K562 (cell line): ENCODE measurements at regions not wholly inside any gene's neighbourhood (a gene's known extent, or its start where the extent isn't known, plus 50 kb on each side); places are given as distances from the start of the nearest gene placed in this dataset.

Experiments used
- ATAC-seq: fragments of 200-7000 bp; cut with Tn5 transposase; 3 replicates; pipeline ENCODE4 v1.9.1; 2020; ENCODE audit warnings: moderate library complexity
- BruUV-seq: library from RNA; stranded (reverse); fragments of 400-500 nt; replicated peaks from 2 replicates; lab custom pipeline; 2021; lab: Mats Ljungman, UMichigan
- CTCF ChIA-PET: fragments of 300-600 bp; formaldehyde crosslinking; extraction: SDS; loops from one replicate; lab custom pipeline; 2021; ENCODE audit warnings: low intra/inter-chr PET ratio; lab: Yijun Ruan, JAX
- POLR2A ChIA-PET: fragments of 300-600, 350-650 bp; sonication (Branson Sonifier 250); formaldehyde crosslinking; extraction: SDS; loops from one replicate; lab custom pipeline; 2021; ENCODE audit warnings: antibody characterized with exemption, inconsistent platforms; lab: Yijun Ruan, JAX
- DNase-seq, 4 experiments: peaks; one replicate each; pipeline versions ENCODE4 v3.0.0 to v3.0.0-alpha.2; 2011 to 2018; ENCODE audit warnings: low spot score in 3 of 4, mixed read lengths in 3 of 4; ENCODE audit errors: extremely low read depth in 1 of 4
- FAIRE-seq: peaks from 2 replicates; lab custom pipeline; 2011; peaks lifted over from hg19 to GRCh38; lab: Jason Lieb, UNC
- H2AFZ ChIP-seq: 2 replicates; pipeline ENCODE4 v1.6.0; 2011; ENCODE audit warnings: low read depth, low read length, control low read depth, inconsistent platforms
- H3K27ac ChIP-seq: fragments of 200-600 bp; 3 replicates; pipeline ENCODE4 v1.8.0; 2011; ENCODE audit warnings: low read depth, mild to moderate bottlenecking, control low read depth, inconsistent platforms, low read length, moderate library complexity, mixed read lengths; ENCODE audit errors: extremely low read depth
- H3K27me3 ChIP-seq, 2 experiments: fragments of 300-600 bp in 1 of 2; 2 replicates in 1 of 2; 3 replicates in 1 of 2; pipeline versions ENCODE4 v1.6.0 to v1.8.0; 2011; ENCODE audit warnings: inconsistent platforms in 2 of 2, low read length in 2 of 2, mild to moderate bottlenecking in 1 of 2, mixed read lengths in 1 of 2, moderate library complexity in 1 of 2; ENCODE audit not compliant: control insufficient read depth in 2 of 2, insufficient read depth in 2 of 2
- H3K36me3 ChIP-seq: fragments of 300-600 bp; 3 replicates; pipeline ENCODE4 v1.8.0; 2011; ENCODE audit warnings: mild to moderate bottlenecking, low read length, inconsistent platforms; ENCODE audit not compliant: control insufficient read depth, insufficient read depth
- H3K4me1 ChIP-seq, 2 experiments: fragments of 200-600 bp in 1 of 2; replicated peaks in 1 of 2; 2 replicates in 1 of 2; 3 replicates in 1 of 2; pipeline versions ENCODE4 v1.5.1 to v1.8.0; 2011; ENCODE audit warnings: inconsistent platforms in 2 of 2, low read length in 2 of 2, mild to moderate bottlenecking in 1 of 2, mixed read lengths in 1 of 2, moderate library complexity in 1 of 2; ENCODE audit not compliant: control insufficient read depth in 2 of 2, insufficient read depth in 2 of 2
- H3K4me2 ChIP-seq: 2 replicates; pipeline ENCODE4 v1.6.1; 2011; ENCODE audit warnings: low read length, control low read depth, inconsistent platforms, mixed read lengths; ENCODE audit not compliant: insufficient read depth
- H3K4me3 ChIP-seq: fragments of 200-600 bp; sonication (generic), shearing (Covaris generic); 2 replicates; pipeline ENCODE4 v1.5.1; 2016; ENCODE audit warnings: control low read depth, inconsistent platforms
- H3K79me2 ChIP-seq: fragments of 200-600 bp; 3 replicates; pipeline ENCODE4 v1.8.0; 2011; ENCODE audit warnings: low read length, inconsistent platforms; ENCODE audit not compliant: control insufficient read depth, insufficient read depth
- H3K9ac ChIP-seq, 2 experiments: 2 replicates each; pipeline versions ENCODE4 v1.6.0 to v1.6.1; 2011; ENCODE audit warnings: low read depth in 2 of 2, low read length in 2 of 2, control low read depth in 1 of 2, inconsistent platforms in 1 of 2, mild to moderate bottlenecking in 1 of 2, mixed read lengths in 1 of 2; ENCODE audit not compliant: insufficient read depth in 1 of 2
- H3K9me1 ChIP-seq: one replicate; pipeline ENCODE4 v1.6.0; 2011; ENCODE audit warnings: inconsistent platforms, mild to moderate bottlenecking, low read length, moderate library complexity; ENCODE audit not compliant: control insufficient read depth, insufficient read depth
- H3K9me3 ChIP-seq: replicated peaks from 2 replicates; pipeline ENCODE4 v1.5.1; 2011; ENCODE audit warnings: low read depth, low read length, inconsistent platforms; ENCODE audit not compliant: control insufficient read depth, insufficient read depth
- H4K20me1 ChIP-seq: replicated peaks from 2 replicates; pipeline ENCODE4 v1.6.1; 2011; ENCODE audit warnings: low read length, inconsistent platforms, mixed read lengths; ENCODE audit not compliant: control insufficient read depth, insufficient read depth
- E2F8 ChIP-seq: fragments of 450-650 bp; IDR thresholded peaks from 2 replicates; pipeline ENCODE4 v1.7.1; 2018; ENCODE audit warnings: mild to moderate bottlenecking, low read depth; ENCODE audit not compliant: partially characterized antibody
- RAD51 ChIP-seq: fragments of 450-650 bp; IDR thresholded peaks from 2 replicates; pipeline ENCODE4 v1.7.1; 2016; ENCODE audit warnings: low read depth, mild to moderate bottlenecking, borderline replicate concordance
- ZNF197 ChIP-seq: fragments of 200-800 bp; sonication (Bioruptor generic); IDR thresholded peaks from 2 replicates; pipeline ENCODE4 v1.6.1; 2016; ENCODE audit warnings: low read depth, missing genetic modification characterization, missing compliant biosample characterization
- in situ Hi-C: fragments of 300-500 bp; cut with MboI; formaldehyde crosslinking; loops from 4 replicates; pipeline ENCODE4 v1.15.0; 2018; ENCODE audit warnings: inconsistent platforms, mixed read lengths
- intact Hi-C: fragments of 100-400 bp; cut with micrococcal nuclease; formaldehyde crosslinking; loops from 2 replicates; pipeline ENCODE4 v1.14.2; 2022
- TF ChIP-seq, protein P1 (sequence below), 3 experiments: IDR thresholded peaks in 2 of 3; conservative IDR thresholded peaks in 1 of 3; 2 replicates each; pipeline ENCODE4 v1.5.1; 2011 to 2012; ENCODE audit warnings: low read length in 3 of 3, mild to moderate bottlenecking in 3 of 3, control low read depth in 2 of 3, improper control_type of control experiment in 1 of 3, inconsistent platforms in 1 of 3, low read depth in 1 of 3, mixed read lengths in 1 of 3, moderate library complexity in 1 of 3; ENCODE audit not compliant: insufficient read depth in 2 of 3
- TF ChIP-seq, protein P2 (sequence below): fragments of 450-650 bp; IDR thresholded peaks from 2 replicates; pipeline ENCODE4 v1.6.1; 2016

- Histone ChIP-seq H2AFZ (no peak overlapping the region), H3K79me2 (no peaks in the 10 kb centered on the region), H3K4me3 (no peak overlapping the region), H3K4me1 (no peaks in the 10 kb centered on the region), H3K27me3 (no peaks in the 10 kb centered on the region), H3K4me2 (no peak overlapping the region), H3K9me3 (no peaks in the 10 kb centered on the region), H3K36me3 (no peaks in the 10 kb centered on the region), H4K20me1 (no peaks in the 10 kb centered on the region), H3K9ac (no peak overlapping the region), H3K27ac (no peak overlapping the region), H3K9me1 (no peaks in the 10 kb centered on the region)
- in situ Hi-C loops, result no loop called here
- TF ChIP-seq, protein P1, sequence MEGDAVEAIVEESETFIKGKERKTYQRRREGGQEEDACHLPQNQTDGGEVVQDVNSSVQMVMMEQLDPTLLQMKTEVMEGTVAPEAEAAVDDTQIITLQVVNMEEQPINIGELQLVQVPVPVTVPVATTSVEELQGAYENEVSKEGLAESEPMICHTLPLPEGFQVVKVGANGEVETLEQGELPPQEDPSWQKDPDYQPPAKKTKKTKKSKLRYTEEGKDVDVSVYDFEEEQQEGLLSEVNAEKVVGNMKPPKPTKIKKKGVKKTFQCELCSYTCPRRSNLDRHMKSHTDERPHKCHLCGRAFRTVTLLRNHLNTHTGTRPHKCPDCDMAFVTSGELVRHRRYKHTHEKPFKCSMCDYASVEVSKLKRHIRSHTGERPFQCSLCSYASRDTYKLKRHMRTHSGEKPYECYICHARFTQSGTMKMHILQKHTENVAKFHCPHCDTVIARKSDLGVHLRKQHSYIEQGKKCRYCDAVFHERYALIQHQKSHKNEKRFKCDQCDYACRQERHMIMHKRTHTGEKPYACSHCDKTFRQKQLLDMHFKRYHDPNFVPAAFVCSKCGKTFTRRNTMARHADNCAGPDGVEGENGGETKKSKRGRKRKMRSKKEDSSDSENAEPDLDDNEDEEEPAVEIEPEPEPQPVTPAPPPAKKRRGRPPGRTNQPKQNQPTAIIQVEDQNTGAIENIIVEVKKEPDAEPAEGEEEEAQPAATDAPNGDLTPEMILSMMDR (IDR thresholded peaks at IDR 0.05 in 2 of 3, conservative IDR thresholded peaks at IDR 0.05 in 1 of 3; ENCODE audit: insufficient read depth in 2 of 3, low read depth in 1 of 3, low read length in 3 of 3), result no peak
- TF ChIP-seq E2F8, result no peak
- no peak for TF ChIP-seq RAD51
- TF ChIP-seq ZNF197 (CRISPR knock-in tag), result no peak
- TF ChIP-seq, protein P2, sequence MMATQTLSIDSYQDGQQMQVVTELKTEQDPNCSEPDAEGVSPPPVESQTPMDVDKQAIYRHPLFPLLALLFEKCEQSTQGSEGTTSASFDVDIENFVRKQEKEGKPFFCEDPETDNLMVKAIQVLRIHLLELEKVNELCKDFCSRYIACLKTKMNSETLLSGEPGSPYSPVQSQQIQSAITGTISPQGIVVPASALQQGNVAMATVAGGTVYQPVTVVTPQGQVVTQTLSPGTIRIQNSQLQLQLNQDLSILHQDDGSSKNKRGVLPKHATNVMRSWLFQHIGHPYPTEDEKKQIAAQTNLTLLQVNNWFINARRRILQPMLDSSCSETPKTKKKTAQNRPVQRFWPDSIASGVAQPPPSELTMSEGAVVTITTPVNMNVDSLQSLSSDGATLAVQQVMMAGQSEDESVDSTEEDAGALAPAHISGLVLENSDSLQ, result no peak
- POLR2A ChIA-PET, result no interaction called here
- intact Hi-C loops, result no loop called here
- no TSS peak for BruUV-seq
- DNase-seq, result no peak
- no peak for ATAC-seq
- FAIRE-seq, result no peak
- CTCF ChIA-PET, result no interaction called here
Observed at GRCh38 chr9:73780916-73781315, 629.3 kb downstream of the ANXA1 start.
